Transverse colon (tissue), 4 donors: ENCODE measurements at regions not wholly inside any gene's neighbourhood (a gene's known extent, or its start where the extent isn't known, plus 50 kb on each side); places are given as distances from the start of the nearest gene placed in this dataset.

ENCODE experiments used
- DNase-seq: peaks from one replicate; pipeline ENCODE4 v3.0.0-alpha.2; 2019
- H3K27ac ChIP-seq, 4 donors: fragments of 200-600 bp; sonication (generic); 2 replicates each; pipeline ENCODE4 v1.5.1; 2016 to 2018; ENCODE audit warnings: inconsistent platforms in 4 of 4
- H3K27me3 ChIP-seq: fragments of 200-600 bp; sonication (generic); 2 replicates; pipeline ENCODE4 v1.5.1; 2017; ENCODE audit warnings: inconsistent platforms
- H3K36me3 ChIP-seq, 4 donors: fragments of 200-600 bp; sonication (generic); 2 replicates each; pipeline ENCODE4 v1.5.1; 2017 to 2019; ENCODE audit warnings: inconsistent platforms in 4 of 4
- H3K4me1 ChIP-seq, 4 donors: fragments of 200-600 bp; sonication (generic); 2 replicates each; pipeline ENCODE4 v1.5.1; 2017 to 2020; ENCODE audit warnings: inconsistent platforms in 4 of 4
- H3K4me3 ChIP-seq, 4 donors: fragments of 200-600 bp; sonication (generic); 1 replicate in 1 of 4; 2 replicates in 3 of 4; pipeline versions ENCODE4 v1.5.1 to v1.6.1; 2017 to 2019; ENCODE audit warnings: inconsistent platforms in 4 of 4
- H3K9me3 ChIP-seq, 2 donors: fragments of 200-600 bp; sonication (generic); 2 replicates each; pipeline ENCODE4 v1.5.1; 2017 to 2019; ENCODE audit warnings: inconsistent platforms in 2 of 2
- CTCF ChIP-seq, 5 experiments: fragments of 200-600 bp in 3 of 5; fragments of 450-650 bp in 2 of 5; sonication (generic) in 3 of 5; IDR thresholded peaks; 1 replicate in 2 of 5; 2 replicates in 3 of 5; pipeline ENCODE4 v1.5.1; 2016 to 2017; ENCODE audit warnings: antibody characterized with exemption in 5 of 5, inconsistent platforms in 3 of 5, mild to moderate bottlenecking in 2 of 5, moderate library complexity in 1 of 5
- EP300 ChIP-seq: sonication (generic); formaldehyde crosslinking; IDR thresholded peaks from one replicate; pipeline ENCODE4 v1.6.1; 2017; ENCODE audit warnings: antibody characterized with exemption, low read depth
- POLR2A ChIP-seq: fragments of 450-650 bp; IDR thresholded peaks from one replicate; pipeline ENCODE4 v1.6.1; 2016; ENCODE audit warnings: antibody characterized with exemption, mild to moderate bottlenecking, moderate library complexity
- POLR2AphosphoS5 ChIP-seq, 3 donors: sonication (generic); formaldehyde crosslinking; IDR thresholded peaks; one replicate each; pipeline ENCODE4 v1.6.1; 2016; ENCODE audit warnings: antibody characterized with exemption in 3 of 3
- WGBS, 2 donors: methylation state at CpG; one replicate each; pipeline ENCODE4 v1.1.5; 2018; ENCODE audit warnings: low coverage in 1 of 2; 5-methylcytosine and 5-hydroxymethylcytosine counted together
- in situ Hi-C, 4 donors: fragments of 200-750 bp; cut with MboI; loops; one replicate each; pipeline versions ENCODE4 v1.15.0 to v1.15.1; 2017; ENCODE audit warnings: low sequenced_read_pairs in 3 of 4, low pct_ligation_motif_present in 1 of 4, low pct_unique_long_range_greater_than_20kb in 1 of 4
- intact Hi-C: fragments of 100-400 bp; cut with DNase I; formaldehyde crosslinking; loops from one replicate; pipeline ENCODE4 v1.15.1; 2023; ENCODE audit warnings: low total_unique reads

- WGBS, 2 donors = 63 to 64% methylated on average over 2 of the region's 2 CpGs
- TF ChIP-seq POLR2A (no peak), POLR2AphosphoS5 (IDR thresholded peaks at IDR 0.05) (no peak), CTCF (IDR thresholded peaks at IDR 0.05) (no peak), EP300 (no peak)
- Histone ChIP-seq H3K4me1 (no peaks in the 10 kb centered on the region), H3K4me3 (no peak overlapping the region), H3K27ac (no peak overlapping the region), H3K36me3 (no peaks in the 10 kb centered on the region), H3K9me3 (no peaks in the 10 kb centered on the region), H3K27me3 (no peaks in the 10 kb centered on the region)
- no peak for DNase-seq
- in situ Hi-C loops (no loop called here), intact Hi-C loops (no loop called here)
These were observed 347.4 kb upstream of the LRP1B start for GRCh38 chr2:142478206-142478605.

- Histone ChIP-seq H3K4me1 (no peaks in the 10 kb centered on the region), H3K27ac (no peak overlapping the region), H3K36me3 (no peaks in the 10 kb centered on the region), H3K9me3 (no peaks in the 10 kb centered on the region), H3K27me3 (no peaks in the 10 kb centered on the region), H3K4me3 (no peak overlapping the region)
- in situ Hi-C loops = no loop called here
- WGBS, 2 donors = 40 to 43% methylated on average over 1 of the region's 1 CpG
- TF ChIP-seq POLR2A = no peak
- no peak for TF ChIP-seq POLR2AphosphoS5 (IDR thresholded peaks at IDR 0.05)
- no peak for TF ChIP-seq EP300
- no peak for TF ChIP-seq CTCF (IDR thresholded peaks at IDR 0.05)
- DNase-seq = no peak
- intact Hi-C loops = no loop called here
These were observed 341.6 kb upstream of the LRP1B start for GRCh38 chr2:142472382-142472781.

- in situ Hi-C loops = no loop called here
- H3K36me3 ChIP-seq = no peaks in the 10 kb centered on the region
- H3K4me1 ChIP-seq = no peaks in the 10 kb centered on the region
- no peaks in the 10 kb centered on the region for H3K9me3 ChIP-seq
- no peak for DNase-seq
- TF ChIP-seq POLR2AphosphoS5 (IDR thresholded peaks at IDR 0.05) = no peak
- no peak for TF ChIP-seq POLR2A
- TF ChIP-seq EP300 = no peak
- 75% methylated on average over 1 of the region's 1 CpG for WGBS, 2 donors
- H3K27me3 ChIP-seq = no peaks in the 10 kb centered on the region
- intact Hi-C loops = no loop called here
- no peak overlapping the region for H3K27ac ChIP-seq
- H3K4me3 ChIP-seq = no peak overlapping the region
These were observed 336.5 kb upstream of the LRP1B start for GRCh38 chr2:142467321-142467720.

- no peak for DNase-seq
- intact Hi-C loops (no loop called here), in situ Hi-C loops (no loop called here)
- 72 to 80% methylated on average over 3 of the region's 3 CpGs for WGBS, 2 donors
- Histone ChIP-seq H3K4me1 (no peaks in the 10 kb centered on the region), H3K27me3 (no peaks in the 10 kb centered on the region), H3K9me3 (no peaks in the 10 kb centered on the region), H3K4me3 (no peak overlapping the region), H3K36me3 (no peaks in the 10 kb centered on the region), H3K27ac (no peak overlapping the region)
- TF ChIP-seq POLR2AphosphoS5 (IDR thresholded peaks at IDR 0.05) = no peak
- TF ChIP-seq EP300 = no peak
- no peak for TF ChIP-seq CTCF (IDR thresholded peaks at IDR 0.05)
- no peak for TF ChIP-seq POLR2A
These were observed 332.2 kb upstream of the LRP1B start for GRCh38 chr2:142463047-142463446.

GRCh38 chr2:142462306-142462705 is 331.5 kb upstream of the LRP1B start:
- intact Hi-C loops (no loop called here), in situ Hi-C loops (no loop called here)
- no peak overlapping the region for H3K27ac ChIP-seq
- WGBS, 2 donors = 85 to 100% methylated on average over 1 of the region's 1 CpG
- no peaks in the 10 kb centered on the region for H3K36me3 ChIP-seq
- no peak overlapping the region for H3K4me3 ChIP-seq
- no peak for DNase-seq
- no peaks in the 10 kb centered on the region for H3K9me3 ChIP-seq
- no peak for TF ChIP-seq POLR2A
- no peak for TF ChIP-seq EP300
- no peak for TF ChIP-seq CTCF (IDR thresholded peaks at IDR 0.05)
- no peak for TF ChIP-seq POLR2AphosphoS5 (IDR thresholded peaks at IDR 0.05)
- H3K4me1 ChIP-seq = no peaks in the 10 kb centered on the region
- no peaks in the 10 kb centered on the region for H3K27me3 ChIP-seq
